Left lung (tissue), 4 donors: ENCODE measurements at regions not wholly inside any gene's neighbourhood (a gene's known extent, or its start where the extent isn't known, plus 50 kb on each side); places are given as distances from the start of the nearest gene placed in this dataset.

Experiments used
- ATAC-seq: fragments of 200-7000 bp; cut with Tn5 transposase; one replicate; pipeline ENCODE4 v1.9.1; 2020; ENCODE audit warnings: moderate library complexity
- DNase-seq, 4 donors: peaks; one replicate each; pipeline ENCODE4 v3.0.0-alpha.2; 2013 to 2020
- H3K27ac ChIP-seq, 2 donors: fragments of 200-600 bp; sonication (generic) in 1 of 2; one replicate each; pipeline versions ENCODE4 v1.5.0 to v1.8.0; 2020 to 2021
- H3K27me3 ChIP-seq, 2 donors: fragments of 200-600 bp; sonication (generic) in 1 of 2; one replicate each; pipeline versions ENCODE4 v1.5.0 to v1.8.0; 2020 to 2021
- H3K36me3 ChIP-seq, 2 donors: fragments of 200-600 bp; sonication (generic) in 1 of 2; one replicate each; pipeline versions ENCODE4 v1.5.0 to v1.8.0; 2020 to 2021
- H3K4me1 ChIP-seq, 2 donors: fragments of 200-600 bp; one replicate each; pipeline ENCODE4 v1.8.0; 2021
- H3K4me3 ChIP-seq, 2 donors: fragments of 200-600 bp; sonication (generic) in 1 of 2; one replicate each; pipeline versions ENCODE4 v1.5.0 to v1.8.0; 2020 to 2021; ENCODE audit warnings: mild to moderate bottlenecking in 1 of 2
- H3K9me3 ChIP-seq, 2 donors: fragments of 200-600 bp; sonication (generic) in 1 of 2; one replicate each; pipeline versions ENCODE4 v1.5.0 to v1.8.0; 2020 to 2021
- CTCF ChIP-seq, 2 donors: fragments of 200-600 bp; sonication (generic) in 1 of 2; IDR thresholded peaks; one replicate each; pipeline versions ENCODE4 v1.5.0 to v1.8.0; 2021; ENCODE audit warnings: antibody characterized with exemption in 2 of 2
- intact Hi-C, 2 donors: fragments of 100-400 bp; cut with DNase I; formaldehyde crosslinking; loops; one replicate each; pipeline versions ENCODE4 v1.11.2 to v1.14.2; 2022
- donor health status: DM: no; HTN: yes; CAD: no.
- donor health status: DM: no; HTN: no; CAD: no.

GRCh38 chr6:12473494-12473893 is 183.3 kb downstream of the EDN1 start:
- H3K27me3 ChIP-seq, result no peaks in the 10 kb centered on the region
- DNase-seq, result no peak
- TF ChIP-seq CTCF (IDR thresholded peaks at IDR 0.05), result no peak
- H3K9me3 ChIP-seq, result no peaks in the 10 kb centered on the region
- no peaks in the 10 kb centered on the region for H3K36me3 ChIP-seq
- intact Hi-C loops, result no loop called here
- H3K27ac ChIP-seq, result no peak overlapping the region
- no peaks in the 10 kb centered on the region for H3K4me1 ChIP-seq
- ATAC-seq, result no peak
- no peak overlapping the region for H3K4me3 ChIP-seq

GRCh38 chr6:12474167-12475140 is 184.3 kb downstream of the EDN1 start:
- no peaks in the 10 kb centered on the region for H3K36me3 ChIP-seq
- no peak overlapping the region for H3K27ac ChIP-seq
- ATAC-seq (no peak), DNase-seq (no peak)
- H3K27me3 ChIP-seq, result no peaks in the 10 kb centered on the region
- no peak for TF ChIP-seq CTCF (IDR thresholded peaks at IDR 0.05)
- no peaks in the 10 kb centered on the region for H3K4me1 ChIP-seq
- no peak overlapping the region for H3K4me3 ChIP-seq
- intact Hi-C loops, result no loop called here
- H3K9me3 ChIP-seq, result no peaks in the 10 kb centered on the region

GRCh38 chr6:12476484-12476883 is 186.3 kb downstream of the EDN1 start:
- DNase-seq (no peak), ATAC-seq (no peak)
- no peaks in the 10 kb centered on the region for H3K9me3 ChIP-seq
- TF ChIP-seq CTCF (IDR thresholded peaks at IDR 0.05), result no peak
- H3K36me3 ChIP-seq, result no peaks in the 10 kb centered on the region
- H3K4me3 ChIP-seq, result no peak overlapping the region
- no peaks in the 10 kb centered on the region for H3K4me1 ChIP-seq
- no peaks in the 10 kb centered on the region for H3K27me3 ChIP-seq
- H3K27ac ChIP-seq, result no peak overlapping the region
- intact Hi-C loops, result no loop called here

GRCh38 chr6:12477616-12478015 is 187.5 kb downstream of the EDN1 start:
- Histone ChIP-seq H3K4me3 (no peak overlapping the region), H3K36me3 (no peaks in the 10 kb centered on the region), H3K9me3 (no peaks in the 10 kb centered on the region), H3K27ac (no peak overlapping the region), H3K27me3 (no peaks in the 10 kb centered on the region), H3K4me1 (no peaks in the 10 kb centered on the region)
- ATAC-seq, result no peak
- TF ChIP-seq CTCF (IDR thresholded peaks at IDR 0.05), result no peak
- intact Hi-C loops, result no loop called here
- no peak for DNase-seq

GRCh38 chr6:12478921-12479320 is 188.8 kb downstream of the EDN1 start:
- no peak overlapping the region for H3K27ac ChIP-seq
- intact Hi-C loops, result no loop called here
- no peaks in the 10 kb centered on the region for H3K27me3 ChIP-seq
- ATAC-seq (no peak), DNase-seq (no peak)
- H3K4me1 ChIP-seq, result no peaks in the 10 kb centered on the region
- H3K4me3 ChIP-seq, result no peak overlapping the region
- no peaks in the 10 kb centered on the region for H3K36me3 ChIP-seq
- TF ChIP-seq CTCF (IDR thresholded peaks at IDR 0.05), result no peak
- H3K9me3 ChIP-seq, result no peaks in the 10 kb centered on the region
